NCI-H226 (cell line): ENCODE measurements at regions not wholly inside any gene's neighbourhood (a gene's known extent, or its start where the extent isn't known, plus 50 kb on each side); places are given as distances from the start of the nearest gene placed in this dataset.
"Not testable (repeated sequence)": the region's sequence is repeated elsewhere in the genome, so short reads cannot be mapped to it uniquely, and the experiment has no call there.

ENCODE experiments used
- DNase-seq: peaks from one replicate; pipeline ENCODE4 v3.0.0-alpha.2; 2015

DNA sequence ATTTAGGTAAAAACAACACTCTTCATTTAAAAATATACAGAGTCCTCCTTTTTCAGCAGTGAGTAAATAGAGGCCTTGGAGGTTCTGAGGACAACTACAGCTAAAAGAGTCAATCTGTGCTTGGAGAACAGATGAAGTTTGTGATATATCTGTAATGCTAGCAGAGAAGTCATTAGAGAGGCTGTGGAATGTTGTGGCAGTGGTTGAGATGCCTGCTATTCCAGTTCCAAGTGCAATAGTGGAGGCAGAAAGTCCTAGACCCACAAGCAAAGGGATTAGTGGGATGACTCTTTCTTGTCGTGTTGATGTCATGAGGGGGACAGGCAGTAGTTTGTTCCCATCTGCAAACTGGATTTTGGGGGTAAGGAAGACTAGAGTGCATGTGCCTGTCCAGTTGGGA lies 62.1 kb upstream of the EZR start:
- DNase-seq = not testable (repeated sequence)

GRCh38 chr6:158879180-158879579 lies 60.0 kb upstream of the EZR start:
- DNase-seq = peak; percentile 66

DNA sequence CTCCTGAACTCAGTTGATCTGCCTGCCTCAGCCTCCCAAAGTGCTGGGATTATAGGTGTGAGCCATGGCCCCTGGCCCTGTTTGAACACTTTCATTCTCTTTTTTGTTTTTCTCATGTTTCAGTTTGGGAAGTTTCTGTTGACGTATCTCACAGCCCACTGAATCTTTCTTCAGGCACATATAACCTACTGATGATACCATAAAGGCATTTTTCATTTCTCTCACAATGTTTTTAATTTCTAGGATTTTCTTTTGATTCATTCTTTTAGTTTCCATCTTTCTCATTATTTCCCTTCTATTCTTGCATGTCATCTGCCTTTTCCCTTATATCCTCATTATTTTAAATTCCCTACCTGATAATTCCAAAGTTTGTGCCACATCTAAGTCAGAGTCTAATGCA lies 58.5 kb upstream of the EZR start:
- DNase-seq = no peak

GRCh38 chr6:158876886-158877285 lies 57.7 kb upstream of the EZR start:
- no peak for DNase-seq

DNA sequence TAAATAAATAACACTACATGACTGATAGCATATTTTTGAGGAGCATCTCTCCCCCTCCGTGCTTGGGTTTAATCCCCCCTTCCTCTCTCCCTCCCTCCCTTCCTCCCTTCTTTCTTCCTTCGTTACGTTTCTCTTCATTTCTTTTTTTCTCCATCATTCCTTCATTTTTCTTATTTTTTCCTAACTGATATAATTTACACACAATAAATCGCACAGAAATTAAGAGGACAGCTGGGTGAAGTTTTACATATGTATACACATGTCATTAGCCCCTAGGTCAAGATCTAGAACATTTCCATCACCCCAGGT lies 51.4 kb upstream of the EZR start:
- DNase-seq = no peak

DNA sequence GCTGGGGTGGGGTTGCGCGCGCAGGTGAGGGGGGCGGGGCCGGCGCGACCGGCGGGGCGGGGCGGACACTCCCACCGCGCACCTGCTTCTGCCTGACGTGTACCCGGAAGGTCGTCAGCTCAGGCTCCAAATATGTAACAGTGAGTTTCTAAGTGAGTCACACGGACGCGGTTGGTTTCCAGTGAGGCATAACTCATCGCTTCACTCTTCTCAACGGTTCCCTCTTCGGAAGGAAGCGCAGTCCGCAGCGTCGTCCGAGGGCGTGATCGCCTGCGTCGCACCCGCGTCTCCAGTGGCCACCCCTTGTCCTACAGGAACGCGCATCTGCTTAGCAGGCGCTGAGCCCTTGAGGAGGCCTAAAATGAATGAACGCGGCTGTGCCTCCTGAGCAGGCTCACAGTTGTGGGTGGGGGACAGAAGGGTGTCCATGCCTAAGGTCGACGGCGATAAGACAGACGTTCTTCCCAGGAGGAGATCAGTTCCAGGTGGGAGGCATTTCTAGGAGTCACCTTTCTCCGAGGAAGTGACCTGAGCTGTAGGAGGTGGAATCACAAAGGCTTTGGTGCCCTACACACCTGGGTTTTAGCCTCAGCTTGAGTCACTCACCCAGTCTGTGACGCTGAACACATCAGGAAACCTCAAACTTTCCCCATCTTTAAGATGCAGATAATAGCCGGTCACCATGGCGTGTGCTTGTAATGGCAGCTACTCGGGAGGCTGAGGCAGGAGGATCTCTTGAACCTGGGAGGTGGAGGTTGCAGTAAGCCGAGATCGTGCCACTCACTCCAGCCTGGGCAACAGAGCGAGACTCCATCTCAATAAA lies 50.9 kb upstream of the EZR start:
- DNase-seq = peak; percentile 98

DNA sequence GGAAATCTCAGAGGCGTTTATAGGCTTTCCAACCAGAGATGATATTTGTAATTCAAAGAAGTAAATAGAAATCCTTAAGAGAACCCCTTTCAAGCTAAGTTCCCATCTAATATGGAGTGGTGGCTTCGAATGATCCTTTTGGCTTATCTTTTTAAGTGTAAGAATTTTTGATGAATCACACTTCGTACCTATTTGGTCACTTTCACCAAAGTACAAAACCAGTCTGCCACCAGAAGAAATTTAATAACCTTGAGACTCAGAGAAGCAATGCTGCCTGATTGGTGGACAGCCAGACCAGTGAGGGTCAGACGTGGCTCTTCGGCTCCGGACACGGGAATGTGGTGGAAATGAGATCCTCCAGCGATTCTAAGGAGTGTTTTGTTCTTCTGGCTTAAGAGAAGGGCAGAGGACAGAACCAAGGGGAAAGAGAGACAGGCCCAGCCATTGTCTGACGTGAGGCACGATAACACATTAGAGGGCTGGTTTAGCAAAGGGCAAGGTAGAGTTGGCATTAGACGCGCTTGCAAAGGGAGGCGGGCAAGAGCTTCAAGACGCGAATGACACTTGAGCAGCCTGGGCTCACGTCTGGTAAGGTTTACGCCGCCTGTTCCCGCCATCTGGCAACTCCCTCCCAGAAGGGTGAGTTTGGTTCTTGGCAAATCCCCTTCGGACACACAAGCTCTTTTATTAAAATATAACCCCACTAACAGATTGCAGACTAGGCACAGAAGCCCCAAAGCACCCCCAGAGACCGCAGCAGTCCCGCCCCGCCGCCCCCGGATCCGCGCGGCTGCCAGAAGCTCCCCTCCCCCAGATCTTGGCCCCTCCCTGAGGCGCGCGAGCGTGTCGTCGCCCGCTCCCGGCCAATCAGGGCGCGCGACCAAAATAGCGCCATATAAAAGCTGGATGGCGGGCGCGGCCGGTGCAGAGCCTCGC lies 50.0 kb upstream of the EZR start:
- peak; percentile 67 for DNase-seq
